Left hindlimb (tissue), 1 donor: ENCODE measurements at regions not wholly inside any gene's neighbourhood (a gene's known extent, or its start where the extent isn't known, plus 50 kb on each side); places are given as distances from the start of the nearest gene placed in this dataset.

Source experiments
- DNase-seq: peaks from one replicate; pipeline ENCODE4 v3.0.0-alpha.2; 2018

- DNase-seq = no peak
Measured at GRCh38 chr11:97814325-97814959, 1206.3 kb upstream of the CNTN5 start.

DNA sequence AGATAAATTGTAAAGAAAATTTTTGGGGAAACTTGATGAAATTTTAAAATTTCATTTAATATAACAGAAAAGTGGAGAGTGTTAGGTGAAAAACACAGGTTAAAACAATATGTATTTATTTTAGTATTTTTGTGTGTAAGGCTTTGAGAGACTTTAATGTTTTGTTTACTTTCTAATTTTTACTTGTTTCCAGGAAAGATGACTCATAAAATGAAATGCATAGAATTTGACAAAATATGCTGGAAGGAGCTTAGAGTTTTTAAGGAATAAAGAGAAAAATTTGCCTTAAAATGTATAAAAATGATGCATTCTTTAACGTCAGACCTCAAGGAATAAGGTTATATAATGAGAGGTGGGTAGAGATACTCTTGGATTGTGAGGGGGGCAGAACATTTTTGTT is 1205.1 kb upstream of the CNTN5 start:
- no peak for DNase-seq

GRCh38 chr11:97832451-97832850 is 1188.3 kb upstream of the CNTN5 start:
- DNase-seq = no peak

- no peak for DNase-seq
Measured at GRCh38 chr11:97833412-97833811, 1187.3 kb upstream of the CNTN5 start.

- no peak for DNase-seq
Measured at GRCh38 chr11:97844016-97844415, 1176.7 kb upstream of the CNTN5 start.

- DNase-seq = no peak
Measured at GRCh38 chr11:97847730-97848129, 1173.0 kb upstream of the CNTN5 start.

- no peak for DNase-seq
Measured at GRCh38 chr11:97850701-97851100, 1170.0 kb upstream of the CNTN5 start.

DNA sequence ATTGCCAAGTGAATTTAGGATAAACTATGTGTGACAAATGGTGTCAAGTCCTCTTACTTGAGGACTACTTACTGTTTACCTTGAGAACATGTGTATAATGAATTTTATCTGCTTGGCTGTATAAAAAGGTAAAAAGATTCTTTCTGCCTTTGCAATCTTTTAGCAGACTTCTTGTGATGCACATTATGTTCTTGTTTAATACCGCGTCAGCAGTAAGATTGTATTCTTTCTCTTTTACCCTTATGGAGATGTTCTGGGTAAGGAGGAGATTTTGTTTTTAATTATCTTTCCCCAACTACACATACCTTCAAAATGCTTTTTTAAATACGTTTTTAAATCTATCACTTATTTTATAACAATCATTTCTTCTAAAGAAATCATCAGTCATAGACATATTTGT is 1166.4 kb upstream of the CNTN5 start:
- no peak for DNase-seq

DNA sequence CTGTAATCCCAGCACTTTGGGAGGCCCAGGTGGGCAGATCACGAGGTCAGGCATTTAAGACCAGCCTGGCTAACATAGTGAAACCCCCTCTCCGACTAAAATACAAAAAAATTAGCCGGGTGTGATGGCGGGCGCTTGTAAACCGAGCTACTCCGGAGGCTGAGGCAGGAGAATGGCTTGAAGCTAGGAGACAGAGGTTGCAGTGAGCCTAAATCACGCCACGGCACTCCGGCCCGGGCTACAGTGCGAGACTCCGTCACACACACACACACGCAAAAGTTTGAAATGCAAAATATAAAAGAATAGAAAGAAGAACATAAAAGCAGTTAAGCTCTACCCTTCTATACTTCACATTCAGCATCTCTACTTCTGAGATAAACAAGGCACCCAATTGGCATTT is 1165.9 kb upstream of the CNTN5 start:
- DNase-seq = no peak

DNA sequence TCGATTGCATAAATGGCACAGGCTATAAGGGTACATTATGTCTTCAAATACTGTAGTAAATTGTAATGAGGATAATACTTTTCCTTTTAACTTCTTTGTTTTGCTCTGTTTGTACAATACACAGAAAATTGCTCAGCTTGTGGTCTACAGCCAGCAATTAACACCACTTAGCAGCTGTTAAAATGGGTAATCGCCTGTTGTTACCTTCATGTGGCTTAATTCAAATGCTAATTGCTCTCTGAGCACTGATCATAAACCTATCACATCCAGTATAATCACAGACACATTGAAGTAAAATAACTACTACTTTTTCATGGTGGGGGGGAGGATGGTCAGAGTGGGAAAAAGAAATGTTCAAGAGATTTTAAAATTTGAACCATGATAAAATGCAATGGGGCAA is 1164.1 kb upstream of the CNTN5 start:
- DNase-seq = no peak

DNA sequence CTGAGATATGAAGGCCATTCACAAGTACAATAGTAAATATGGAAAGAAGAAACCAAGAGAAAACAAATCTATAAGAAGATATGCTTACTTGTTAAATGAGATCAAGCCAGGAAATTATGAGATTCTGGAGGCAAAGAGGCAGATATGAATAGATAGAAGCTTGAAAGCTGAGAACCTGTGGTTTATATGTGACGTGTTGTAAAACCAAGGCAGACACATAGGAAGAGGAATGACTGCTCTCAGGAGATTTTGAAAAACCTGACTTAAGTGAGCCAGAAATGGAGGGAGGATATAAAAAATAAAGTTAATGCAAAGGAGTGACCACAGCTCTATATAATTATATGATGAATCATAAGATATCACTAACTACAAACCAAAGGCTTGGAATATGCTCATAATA is 1160.5 kb upstream of the CNTN5 start:
- no peak for DNase-seq

- DNase-seq = no peak
Measured at GRCh38 chr11:97862021-97862420, 1158.7 kb upstream of the CNTN5 start.

- DNase-seq = no peak
Measured at GRCh38 chr11:97865424-97866012, 1155.2 kb upstream of the CNTN5 start.

DNA sequence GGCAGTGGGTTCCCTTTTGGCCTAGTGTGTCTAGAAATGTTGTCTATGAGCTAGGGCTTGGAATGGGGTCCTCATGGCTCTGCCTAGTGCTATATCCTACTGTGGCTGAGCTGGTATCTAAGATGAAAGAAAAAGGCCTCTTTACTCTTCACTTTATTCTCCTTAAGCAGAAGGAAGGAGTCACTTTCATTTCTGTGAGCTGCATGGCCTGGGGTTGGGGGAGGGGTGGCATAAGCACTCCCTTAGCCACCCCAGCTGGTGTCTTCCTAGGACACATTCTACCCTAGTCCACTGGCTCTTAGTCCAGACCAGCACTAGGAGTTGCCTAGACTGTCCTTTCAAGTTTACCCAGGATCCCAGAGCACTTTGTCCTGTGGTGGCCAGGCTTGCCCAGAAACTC is 1148.9 kb upstream of the CNTN5 start:
- no peak for DNase-seq

GRCh38 chr11:97880209-97880608 is 1140.5 kb upstream of the CNTN5 start:
- DNase-seq = no peak

- DNase-seq = no peak
Measured at GRCh38 chr11:97883086-97883485, 1137.7 kb upstream of the CNTN5 start.

DNA sequence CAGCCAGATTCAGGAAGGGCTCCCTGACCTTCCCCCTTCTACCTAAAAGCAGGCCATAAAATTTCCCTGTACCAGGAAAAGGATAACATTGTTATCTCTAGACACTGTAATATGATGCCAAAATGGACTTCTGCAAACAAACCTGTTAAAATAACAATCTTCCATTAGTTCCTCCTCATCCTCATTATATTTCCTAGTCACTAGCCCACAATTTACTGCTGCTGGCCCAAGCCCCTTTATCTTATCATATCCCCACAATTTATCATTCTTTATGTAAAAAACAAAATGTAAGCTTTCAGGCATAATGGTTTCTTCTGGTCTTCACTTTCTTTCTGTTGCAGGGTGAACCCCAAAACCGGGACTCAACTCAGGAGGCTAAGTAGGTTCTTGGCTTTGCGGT is 1132.1 kb upstream of the CNTN5 start:
- no peak for DNase-seq

DNA sequence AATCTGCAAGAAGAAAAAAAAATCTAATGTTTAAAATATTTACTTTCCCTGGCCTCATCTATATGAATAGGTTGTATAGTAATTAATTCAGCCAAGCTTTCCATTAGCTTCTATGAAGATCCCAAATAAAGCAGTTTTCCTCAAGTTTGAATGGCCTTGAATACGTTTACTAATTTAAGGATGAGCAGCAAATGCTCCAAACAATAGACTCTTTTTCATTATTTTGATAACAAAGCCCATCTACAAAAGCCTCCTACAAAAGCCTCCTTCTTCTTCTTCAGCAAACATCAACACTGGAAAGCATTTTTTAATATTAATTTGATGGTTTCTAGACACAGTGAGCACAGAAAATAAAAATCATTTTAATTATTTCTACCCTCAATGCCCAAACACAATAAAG is 1130.3 kb upstream of the CNTN5 start:
- no peak for DNase-seq

DNA sequence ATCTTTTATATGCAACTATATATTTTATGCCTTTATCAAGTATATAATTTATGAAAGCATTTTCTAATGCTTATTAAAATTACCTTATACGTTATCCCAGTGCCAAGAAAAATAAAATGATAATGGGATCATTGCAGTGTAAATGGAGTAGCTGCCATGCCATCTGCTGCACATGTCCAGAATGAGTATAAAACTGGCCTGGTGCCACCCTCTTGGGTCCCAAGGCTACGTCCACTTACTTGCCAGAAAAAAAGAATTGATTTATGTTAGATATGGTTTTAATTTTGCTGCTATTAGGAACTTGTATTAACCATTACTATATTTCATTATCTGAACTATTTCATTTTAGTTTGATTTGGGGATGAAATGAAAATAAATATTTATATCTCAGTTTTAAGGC is 1127.1 kb upstream of the CNTN5 start:
- DNase-seq = no peak

DNA sequence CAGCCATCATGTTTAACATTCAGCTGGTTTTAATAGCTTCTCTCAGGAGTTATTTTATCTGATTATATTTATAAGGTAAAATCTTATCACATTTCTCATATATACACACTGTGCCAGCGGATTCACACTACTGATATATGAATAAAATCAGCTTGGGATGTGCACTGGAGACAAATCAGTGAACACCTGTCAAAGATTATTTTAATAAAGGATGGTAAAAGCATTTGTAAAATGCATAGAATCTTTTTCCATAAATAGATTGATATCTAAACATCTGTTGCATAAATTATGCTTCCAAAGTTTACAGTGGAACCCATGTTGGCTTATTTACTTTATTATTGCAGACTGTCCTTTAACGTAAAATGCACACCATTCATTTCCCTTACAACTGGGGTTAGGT is 1125.8 kb upstream of the CNTN5 start:
- no peak for DNase-seq

DNA sequence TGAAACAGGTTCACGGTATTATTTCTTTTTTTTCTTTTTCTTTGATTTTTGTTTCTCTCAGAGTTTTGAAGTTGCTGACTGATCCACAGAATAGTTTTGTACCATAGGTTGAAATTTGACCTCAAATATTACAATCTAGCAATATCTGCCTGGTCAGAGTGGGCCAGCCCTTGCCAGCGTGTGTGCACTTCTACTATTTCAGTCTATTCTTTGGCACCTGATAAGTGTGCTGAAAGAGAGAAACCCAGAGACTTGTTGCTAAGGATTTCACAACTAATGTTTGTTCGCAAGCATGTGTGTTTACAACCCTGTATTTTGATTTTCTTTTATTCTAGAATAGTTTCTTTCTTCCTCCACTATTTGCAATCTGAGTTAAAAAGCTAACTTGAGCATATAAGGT is 1125.2 kb upstream of the CNTN5 start:
- DNase-seq = no peak

- no peak for DNase-seq
Measured at GRCh38 chr11:97902828-97903227, 1117.9 kb upstream of the CNTN5 start.

GRCh38 chr11:97905101-97905500 is 1115.6 kb upstream of the CNTN5 start:
- no peak for DNase-seq

DNA sequence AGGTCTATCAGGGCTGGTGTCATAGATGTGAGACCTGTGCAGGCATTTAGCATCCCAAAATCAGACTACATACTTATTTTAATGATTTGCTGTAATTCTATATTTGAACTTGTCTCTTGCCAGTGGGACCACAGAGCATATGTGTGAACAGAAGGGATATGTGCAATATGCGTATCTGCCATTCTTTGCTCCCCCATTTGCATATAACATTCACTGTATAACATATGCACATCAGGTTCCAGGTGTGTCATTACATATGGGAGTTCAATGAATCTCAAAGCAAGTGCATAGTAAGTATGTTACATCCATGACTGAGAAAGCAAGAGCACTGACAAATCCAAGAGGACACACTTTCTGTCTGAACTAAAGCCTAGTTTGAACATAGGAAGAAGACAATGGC is 1115.1 kb upstream of the CNTN5 start:
- no peak for DNase-seq

DNA sequence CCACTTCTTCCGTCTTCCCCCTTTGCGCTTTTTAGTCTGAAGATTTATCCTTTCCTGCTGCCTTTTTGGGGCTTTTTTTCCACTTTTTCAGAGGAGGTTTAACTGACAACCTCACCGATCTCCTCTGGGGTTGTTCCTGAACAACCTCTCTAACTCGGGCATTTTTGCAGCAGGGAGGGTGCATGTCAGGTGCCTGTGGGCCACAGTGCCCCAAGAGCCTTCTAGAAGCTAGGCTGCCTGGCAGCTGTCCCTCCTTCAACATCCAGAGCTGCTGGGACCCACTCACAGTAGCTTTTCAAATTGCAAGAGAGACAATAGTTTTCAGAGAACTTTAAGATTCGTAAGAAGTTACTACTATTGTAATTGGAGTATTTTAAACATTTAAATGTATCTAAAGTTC is 1112.4 kb upstream of the CNTN5 start:
- DNase-seq = no peak
